Upper lobe of left lung (tissue), 6 donors: ENCODE measurements at regions not wholly inside any gene's neighbourhood (a gene's known extent, or its start where the extent isn't known, plus 50 kb on each side); places are given as distances from the start of the nearest gene placed in this dataset.

ENCODE experiments used
- ATAC-seq, 2 donors: fragments of 200-7000 bp; cut with Tn5 transposase; one replicate each; pipeline ENCODE4 v1.9.1; 2022; ENCODE audit warnings: mild to moderate bottlenecking in 2 of 2, moderate library complexity in 2 of 2; ENCODE audit not compliant: low FRiP score in 2 of 2
- DNase-seq, 2 donors: peaks; one replicate each; pipeline ENCODE4 v3.0.0-alpha.2; 2019 to 2020
- H3K27ac ChIP-seq, 4 donors: fragments of 200-600 bp; sonication (generic); one replicate each; pipeline ENCODE4 v1.5.1; 2016 to 2019
- H3K27me3 ChIP-seq, 4 donors: fragments of 200-600 bp; sonication (generic); one replicate each; pipeline ENCODE4 v1.5.1; 2017 to 2019
- H3K36me3 ChIP-seq, 4 donors: fragments of 200-600 bp; sonication (generic); one replicate each; pipeline ENCODE4 v1.5.1; 2016 to 2019
- H3K4me1 ChIP-seq, 4 donors: fragments of 200-600 bp; sonication (generic); one replicate each; pipeline ENCODE4 v1.5.1; 2018 to 2019
- H3K4me3 ChIP-seq, 4 donors: fragments of 200-600 bp; sonication (generic); one replicate each; pipeline ENCODE4 v1.5.1; 2017 to 2019; ENCODE audit warnings: mild to moderate bottlenecking in 2 of 4, moderate library complexity in 1 of 4
- H3K9me3 ChIP-seq, 4 donors: fragments of 200-600 bp; sonication (generic); one replicate each; pipeline ENCODE4 v1.5.1; 2018 to 2019
- EP300 ChIP-seq, 4 donors: sonication (generic); formaldehyde crosslinking; IDR thresholded peaks; one replicate each; pipeline ENCODE4 v1.5.1; 2017; ENCODE audit warnings: antibody characterized with exemption in 4 of 4, control low read depth in 2 of 4
- POLR2A ChIP-seq, 4 donors: fragments of 450-650 bp; IDR thresholded peaks; one replicate each; pipeline ENCODE4 v1.5.1; 2016 to 2017; ENCODE audit warnings: antibody characterized with exemption in 4 of 4, mild to moderate bottlenecking in 2 of 4
- POLR2AphosphoS5 ChIP-seq, 2 donors: sonication (generic); formaldehyde crosslinking; IDR thresholded peaks; one replicate each; pipeline ENCODE4 v1.5.1; 2017; ENCODE audit warnings: antibody characterized with exemption in 2 of 2
- WGBS, 2 donors: methylation state at CpG; one replicate each; pipeline ENCODE4 v1.1.5; 2017 to 2018; 5-methylcytosine and 5-hydroxymethylcytosine counted together
- TF ChIP-seq, protein P1 (sequence below), 6 experiments: fragments of 450-650 bp in 4 of 6; fragments of 200-600 bp in 2 of 6; sonication (generic) in 2 of 6; IDR thresholded peaks; one replicate each; pipeline ENCODE4 v1.5.1; 2016 to 2019; ENCODE audit warnings: antibody characterized with exemption in 6 of 6
- donor health status: DM: no; HTN: no; CAD: no; lungs with moderate emphysema.
- donor health status: DM: no; HTN: yes; CAD: no; lungs with severe emphysema.

DNA sequence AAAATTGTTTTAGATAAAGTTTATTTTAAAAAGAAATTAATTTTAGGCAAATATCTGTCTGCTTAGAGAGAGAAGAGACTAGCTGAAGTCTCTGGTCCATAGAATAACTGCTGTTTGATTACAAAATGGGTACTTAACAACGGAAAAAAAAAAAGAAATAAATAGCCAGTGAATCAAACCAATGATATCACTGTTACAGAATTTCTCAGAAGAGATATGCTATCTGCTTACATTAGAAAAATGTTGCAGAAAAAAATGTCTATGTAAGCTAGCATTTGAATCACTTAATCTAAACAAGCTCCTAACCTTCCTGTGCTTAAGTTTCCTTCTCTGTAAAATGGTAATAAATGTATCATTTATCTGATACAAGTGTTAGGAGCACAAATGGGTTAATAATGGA lies 189.9 kb downstream of the IL15 start:
- no peaks in the 10 kb centered on the region for H3K27me3 ChIP-seq
- DNase-seq (no peak), ATAC-seq (no peak)
- H3K4me1 ChIP-seq: no peaks in the 10 kb centered on the region
- WGBS, 2 donors: 62 to 73% methylated on average over 1 of the region's 1 CpG
- H3K36me3 ChIP-seq: no peaks in the 10 kb centered on the region
- H3K9me3 ChIP-seq: no peaks in the 10 kb centered on the region
- no peak for TF ChIP-seq EP300 (IDR thresholded peaks at IDR 0.05)
- no peak for TF ChIP-seq POLR2A (IDR thresholded peaks at IDR 0.05)
- TF ChIP-seq POLR2AphosphoS5 (IDR thresholded peaks at IDR 0.05): no peak
- TF ChIP-seq, protein P1, sequence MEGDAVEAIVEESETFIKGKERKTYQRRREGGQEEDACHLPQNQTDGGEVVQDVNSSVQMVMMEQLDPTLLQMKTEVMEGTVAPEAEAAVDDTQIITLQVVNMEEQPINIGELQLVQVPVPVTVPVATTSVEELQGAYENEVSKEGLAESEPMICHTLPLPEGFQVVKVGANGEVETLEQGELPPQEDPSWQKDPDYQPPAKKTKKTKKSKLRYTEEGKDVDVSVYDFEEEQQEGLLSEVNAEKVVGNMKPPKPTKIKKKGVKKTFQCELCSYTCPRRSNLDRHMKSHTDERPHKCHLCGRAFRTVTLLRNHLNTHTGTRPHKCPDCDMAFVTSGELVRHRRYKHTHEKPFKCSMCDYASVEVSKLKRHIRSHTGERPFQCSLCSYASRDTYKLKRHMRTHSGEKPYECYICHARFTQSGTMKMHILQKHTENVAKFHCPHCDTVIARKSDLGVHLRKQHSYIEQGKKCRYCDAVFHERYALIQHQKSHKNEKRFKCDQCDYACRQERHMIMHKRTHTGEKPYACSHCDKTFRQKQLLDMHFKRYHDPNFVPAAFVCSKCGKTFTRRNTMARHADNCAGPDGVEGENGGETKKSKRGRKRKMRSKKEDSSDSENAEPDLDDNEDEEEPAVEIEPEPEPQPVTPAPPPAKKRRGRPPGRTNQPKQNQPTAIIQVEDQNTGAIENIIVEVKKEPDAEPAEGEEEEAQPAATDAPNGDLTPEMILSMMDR (IDR thresholded peaks at IDR 0.05): no peak
- H3K4me3 ChIP-seq: no peak overlapping the region
- no peak overlapping the region for H3K27ac ChIP-seq

DNA sequence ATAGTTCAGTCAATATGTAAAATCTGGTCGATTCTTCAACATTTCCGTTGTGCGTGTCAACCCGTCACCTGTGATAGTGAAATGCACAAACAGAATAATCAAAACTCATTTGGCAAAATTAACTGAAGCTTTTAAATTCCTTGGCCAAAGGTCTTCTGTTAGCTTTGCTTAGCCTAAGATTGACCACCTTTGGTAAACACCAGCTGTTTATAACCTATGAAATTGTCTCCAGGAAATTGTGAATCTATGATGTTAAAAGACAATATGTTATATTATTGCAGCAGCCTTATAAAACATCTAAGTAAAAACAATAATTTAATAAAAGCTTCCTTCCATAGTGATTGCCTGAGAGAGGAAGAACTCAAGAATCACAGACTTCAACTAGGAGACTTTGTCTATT lies 196.8 kb downstream of the IL15 start:
- ATAC-seq: no peak

DNA sequence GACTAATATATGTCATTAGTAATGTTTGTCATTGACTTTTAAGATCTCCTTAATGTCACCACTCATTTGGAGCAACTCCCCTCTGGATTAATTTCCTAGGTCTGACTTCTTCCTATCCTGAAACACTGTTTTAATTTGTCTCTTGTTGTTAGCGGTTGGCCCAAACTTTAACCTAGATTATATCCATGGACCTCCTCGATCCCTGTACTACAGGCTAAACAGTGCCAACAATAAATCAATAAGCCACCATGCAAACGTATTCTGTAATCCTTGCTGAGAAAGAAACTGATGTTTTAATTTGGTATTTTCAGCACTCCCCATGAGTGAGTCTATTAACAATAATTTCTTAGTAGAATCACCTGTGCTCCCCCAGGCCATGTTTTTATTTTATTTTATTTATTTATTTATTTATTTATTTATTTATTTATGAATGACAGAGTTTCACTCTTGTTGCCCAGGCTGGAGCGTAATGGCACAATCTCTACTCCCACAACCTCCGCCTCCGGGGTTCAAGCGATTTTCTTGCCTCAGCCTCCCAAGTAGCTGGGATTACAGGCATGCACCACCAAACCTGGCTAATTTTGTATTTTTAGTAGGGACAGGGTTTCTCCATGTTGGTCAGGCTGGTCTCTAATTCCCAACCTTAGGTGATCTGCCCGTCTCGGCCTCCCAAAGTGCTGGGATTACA lies 204.1 kb downstream of the IL15 start:
- Histone ChIP-seq H3K9me3 (no peaks in the 10 kb centered on the region), H3K4me3 (no peak overlapping the region), H3K27ac (no peak overlapping the region), H3K4me1 (no peaks in the 10 kb centered on the region), H3K27me3 (no peaks in the 10 kb centered on the region), H3K36me3 (no peaks in the 10 kb centered on the region)
- TF ChIP-seq EP300 (IDR thresholded peaks at IDR 0.05): no peak
- no peak for TF ChIP-seq POLR2A (IDR thresholded peaks at IDR 0.05)
- no peak for TF ChIP-seq POLR2AphosphoS5 (IDR thresholded peaks at IDR 0.05)
- TF ChIP-seq, protein P1 (IDR thresholded peaks at IDR 0.05): no peak
- ATAC-seq: no peak
- no peak for DNase-seq
- WGBS, 2 donors: 91% methylated on average over 9 of the region's 9 CpGs

More for the DNA sequence above, 196.8 kb downstream of the IL15 start:
- Histone ChIP-seq H3K4me3 (no peak overlapping the region), H3K27me3 (no peaks in the 10 kb centered on the region), H3K4me1 (no peaks in the 10 kb centered on the region), H3K27ac (no peak overlapping the region), H3K36me3 (no peaks in the 10 kb centered on the region), H3K9me3 (peaks cover 0 to 3% (median 0%) of the 10 kb centered on the region in 4 donors)
- TF ChIP-seq, protein P1 (IDR thresholded peaks at IDR 0.05): no peak
- TF ChIP-seq POLR2A (IDR thresholded peaks at IDR 0.05): no peak
- no peak for TF ChIP-seq POLR2AphosphoS5 (IDR thresholded peaks at IDR 0.05)
- no peak for TF ChIP-seq EP300 (IDR thresholded peaks at IDR 0.05)
- no peak for DNase-seq
- WGBS, 2 donors: 92 to 96% methylated on average over 4 of the region's 4 CpGs

DNA sequence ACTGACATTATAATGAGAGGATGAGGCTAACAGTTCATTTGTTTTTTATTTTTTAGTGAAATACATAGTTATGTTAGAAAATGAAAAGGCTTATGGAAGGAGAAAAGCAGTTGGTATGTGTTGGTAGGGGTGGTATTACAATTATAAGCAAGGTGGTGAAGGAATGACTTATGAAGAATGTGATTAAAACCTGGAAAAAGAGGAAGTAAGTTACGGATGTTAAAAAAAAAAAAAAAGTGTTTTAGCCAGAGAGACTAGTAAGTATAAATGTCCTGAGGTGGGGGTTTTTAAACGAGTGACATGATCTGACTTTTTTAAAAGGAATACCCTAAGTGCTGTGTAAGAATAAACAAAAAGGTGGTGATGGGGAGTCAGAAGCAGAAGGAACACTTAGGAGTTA lies 206.8 kb downstream of the IL15 start:
- TF ChIP-seq POLR2A (IDR thresholded peaks at IDR 0.05): no peak
- no peak for TF ChIP-seq POLR2AphosphoS5 (IDR thresholded peaks at IDR 0.05)
- no peak for TF ChIP-seq EP300 (IDR thresholded peaks at IDR 0.05)
- TF ChIP-seq, protein P1 (IDR thresholded peaks at IDR 0.05): no peak
- H3K27me3 ChIP-seq: no peaks in the 10 kb centered on the region
- no peaks in the 10 kb centered on the region for H3K9me3 ChIP-seq
- H3K4me3 ChIP-seq: no peak overlapping the region
- H3K27ac ChIP-seq: no peak overlapping the region
- H3K36me3 ChIP-seq: no peaks in the 10 kb centered on the region
- 45% methylated on average over 2 of the region's 2 CpGs for WGBS, 2 donors
- DNase-seq: no peak
- no peak for ATAC-seq
- no peaks in the 10 kb centered on the region for H3K4me1 ChIP-seq

DNA sequence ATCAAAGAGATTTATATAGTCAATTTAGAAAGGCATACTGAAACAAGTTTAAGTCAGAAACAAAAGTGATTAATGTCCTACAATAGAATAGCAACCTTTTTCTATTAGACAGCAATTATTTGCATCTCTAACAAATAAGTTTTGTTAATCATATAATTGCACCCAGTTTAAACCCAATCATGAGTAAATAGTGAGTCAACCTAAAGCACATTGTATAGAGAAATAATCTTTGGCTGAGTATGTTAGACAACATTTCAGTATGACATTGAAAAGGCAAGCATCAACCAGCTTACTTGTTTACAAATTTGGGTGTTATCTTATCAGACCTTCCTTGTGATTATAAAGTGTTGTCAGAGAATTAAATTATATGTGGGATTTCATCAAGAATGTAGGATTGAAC lies 209.5 kb downstream of the IL15 start:
- H3K4me1 ChIP-seq: no peaks in the 10 kb centered on the region
- no peaks in the 10 kb centered on the region for H3K9me3 ChIP-seq
- H3K27ac ChIP-seq: no peak overlapping the region
- DNase-seq (no peak), ATAC-seq (no peak)
- H3K36me3 ChIP-seq: no peaks in the 10 kb centered on the region
- H3K4me3 ChIP-seq: no peak overlapping the region
- TF ChIP-seq POLR2AphosphoS5 (IDR thresholded peaks at IDR 0.05): no peak
- TF ChIP-seq, protein P1 (IDR thresholded peaks at IDR 0.05): no peak
- TF ChIP-seq EP300 (IDR thresholded peaks at IDR 0.05): no peak
- no peak for TF ChIP-seq POLR2A (IDR thresholded peaks at IDR 0.05)
- no peaks in the 10 kb centered on the region for H3K27me3 ChIP-seq
